ENCODE measurements at regions not wholly inside any gene's neighbourhood (a gene's known extent, or its start where the extent isn't known, plus 50 kb on each side); places are given as distances from the start of the nearest gene placed in this dataset.

DNA sequence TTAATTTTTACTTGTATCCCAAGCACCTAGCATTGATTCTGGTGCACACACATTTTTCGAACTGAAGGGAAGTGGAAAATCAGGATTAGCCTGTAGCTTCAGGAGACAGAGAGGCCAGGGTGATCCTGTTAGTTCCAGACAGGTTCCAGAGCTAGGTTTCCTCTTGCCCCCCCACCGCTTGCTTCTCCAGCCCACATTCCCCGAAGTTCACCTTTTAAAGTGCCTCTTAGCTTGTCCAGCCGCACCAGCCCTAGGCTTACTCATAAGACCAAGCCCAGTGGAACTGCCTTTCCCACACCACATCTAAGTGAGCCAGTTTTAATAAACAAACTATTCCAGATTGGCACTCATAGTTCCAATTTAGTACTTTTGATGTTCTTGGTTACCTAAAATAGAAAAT is 898.6 kb upstream of the KLHL29 start:
- no peak for DNase-seq (ENCODE audit: low spot score)

DNA sequence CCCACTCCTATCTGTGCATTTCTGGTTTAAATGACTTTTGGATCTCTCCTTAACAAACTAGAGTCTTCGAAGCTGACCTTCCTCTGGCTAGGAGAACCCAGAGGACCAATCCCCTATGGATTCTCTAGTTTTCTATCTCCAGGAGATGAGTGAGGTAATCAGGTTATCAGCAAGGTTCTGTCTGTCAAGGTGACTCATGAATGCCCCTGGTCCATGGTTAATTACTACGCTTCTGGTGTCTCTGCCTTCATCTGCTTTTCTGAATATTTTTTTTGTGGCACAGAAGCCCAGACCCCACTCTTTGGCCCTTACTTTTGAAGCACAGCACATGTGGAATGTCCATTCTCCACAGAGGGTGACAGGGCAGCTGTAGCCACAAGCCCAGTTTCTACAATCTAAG is 897.9 kb upstream of the KLHL29 start:
- DNase-seq (ENCODE audit: low spot score): no peak

DNA sequence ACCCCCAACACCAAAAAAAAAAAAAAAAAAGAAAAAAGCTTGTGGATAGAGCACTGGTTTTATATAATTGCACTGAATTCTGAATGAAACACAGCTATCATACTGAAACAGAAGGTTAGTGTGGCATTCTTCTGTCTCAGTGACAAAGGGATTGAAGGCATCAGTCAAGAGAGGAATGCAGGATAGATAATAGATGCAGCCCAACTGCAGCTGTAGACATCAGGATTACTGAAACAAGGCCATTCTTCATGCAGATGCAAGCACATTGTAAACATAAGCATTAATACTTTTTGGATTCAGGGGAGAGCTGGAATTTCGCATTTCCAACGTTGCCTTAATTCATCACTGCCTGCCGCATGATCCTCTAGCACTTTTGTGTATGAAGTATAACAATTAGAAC is 897.4 kb upstream of the KLHL29 start:
- DNase-seq (ENCODE audit: low spot score): no peak

DNA sequence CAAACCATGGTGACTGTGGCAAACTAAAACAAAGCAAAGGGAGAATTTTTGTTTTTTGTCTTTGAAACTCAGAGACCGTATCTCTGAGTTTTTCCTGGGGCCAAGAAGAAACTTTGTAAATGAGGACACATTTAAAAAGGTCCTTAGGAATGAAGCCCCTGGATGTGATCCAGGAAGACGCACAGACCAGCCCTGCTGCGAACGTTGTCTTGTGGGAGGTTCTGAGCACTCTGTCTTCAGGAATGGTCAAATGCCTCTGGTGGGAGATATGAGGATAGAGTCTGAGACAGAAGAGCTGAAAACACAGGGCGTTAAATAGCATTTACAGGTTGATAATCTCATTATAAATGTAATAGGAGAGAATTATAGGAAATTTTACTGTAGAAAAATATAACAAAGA is 893.5 kb upstream of the KLHL29 start:
- DNase-seq (ENCODE audit: low spot score): no peak

DNA sequence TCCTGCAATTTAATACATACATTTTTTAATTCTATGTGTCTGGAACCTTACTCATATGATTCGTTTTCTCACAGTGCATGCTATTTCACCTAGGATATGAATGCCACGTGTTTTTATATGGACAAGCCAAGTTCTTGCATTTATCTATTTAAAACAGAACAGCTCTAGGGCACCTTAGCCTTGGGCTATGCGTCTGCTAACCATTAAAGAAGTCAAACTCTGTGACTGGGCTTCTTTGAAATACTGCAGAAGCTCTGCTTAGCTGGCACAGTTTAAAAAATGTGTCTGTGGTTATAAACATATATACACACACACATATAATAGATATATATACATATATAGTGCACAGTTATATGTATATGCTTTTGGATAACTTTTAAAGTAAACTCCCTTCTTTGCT is 890.8 kb upstream of the KLHL29 start:
- no peak for DNase-seq (ENCODE audit: low spot score)

DNA sequence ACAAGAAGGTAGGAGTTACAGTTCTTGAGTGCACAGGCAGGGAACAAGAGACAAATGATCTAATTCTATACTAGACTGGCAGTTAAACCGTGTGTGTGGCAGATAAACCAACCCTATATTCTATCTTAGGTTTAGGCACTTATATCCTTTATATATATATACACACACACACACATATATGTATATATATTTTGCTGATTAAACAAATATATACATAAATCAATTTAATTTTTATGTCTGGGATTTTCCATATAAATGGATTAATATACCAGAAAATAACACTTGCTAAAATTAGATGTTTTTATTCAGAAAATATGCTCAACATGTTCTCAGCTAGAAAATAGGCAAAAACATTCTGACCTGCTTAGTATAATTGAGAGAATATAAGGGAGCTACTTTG is 887.9 kb upstream of the KLHL29 start:
- DNase-seq (ENCODE audit: low spot score): no peak

DNA sequence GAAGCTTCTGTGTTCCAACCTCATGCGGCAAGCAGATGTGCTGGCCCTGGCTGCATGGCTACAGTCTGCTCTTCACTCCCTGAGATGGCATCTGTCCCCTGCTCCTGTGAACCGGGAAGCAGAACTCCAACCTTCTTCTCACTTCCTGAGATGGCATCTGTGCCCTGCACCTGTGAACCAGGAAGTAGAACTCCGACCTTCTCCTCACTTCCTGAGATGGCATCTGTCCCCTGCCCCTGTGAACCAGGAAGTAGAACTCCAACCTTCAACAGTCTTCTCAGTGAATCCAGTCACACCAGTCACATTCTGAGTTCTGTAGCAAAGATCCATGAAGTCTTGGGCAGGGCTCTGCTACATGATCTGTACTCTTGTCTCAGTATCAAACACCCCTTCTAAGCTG is 887.2 kb upstream of the KLHL29 start:
- DNase-seq (ENCODE audit: low spot score): no peak

DNA sequence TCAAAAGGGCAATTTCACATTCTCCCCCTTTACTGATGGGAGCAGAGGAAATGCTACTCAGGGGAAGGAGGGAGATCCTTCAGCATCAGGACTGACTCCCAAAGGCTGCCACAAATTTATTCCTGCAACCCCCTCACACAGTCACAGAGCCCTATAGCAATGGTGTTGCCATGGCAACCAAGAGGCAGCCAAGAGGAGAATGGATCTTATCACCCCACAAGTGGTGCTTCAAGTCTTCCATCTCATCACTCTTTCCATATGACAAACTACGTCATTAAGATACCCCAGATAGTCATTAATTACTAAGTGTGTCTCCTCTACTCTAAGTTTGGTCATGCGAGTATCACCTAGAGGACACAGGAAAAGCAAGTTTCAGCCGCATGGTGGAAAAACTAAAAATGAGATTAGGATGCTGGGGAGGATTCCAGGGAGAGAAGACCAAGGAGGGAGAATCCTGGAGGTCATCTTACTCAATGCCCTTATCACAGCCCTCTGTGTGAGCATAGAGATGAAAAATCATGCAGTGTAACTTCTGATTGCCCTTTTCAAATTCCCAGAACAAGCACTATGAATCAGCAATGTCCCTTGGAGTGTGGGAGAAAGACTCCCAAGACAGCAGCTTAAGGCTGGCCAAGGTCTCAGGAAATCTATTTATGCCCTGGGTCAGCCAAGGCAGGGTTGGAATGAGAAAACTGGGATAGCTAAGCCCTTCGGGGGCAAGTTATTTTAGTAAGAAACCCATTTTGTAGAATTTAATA is 885.7 kb upstream of the KLHL29 start:
- DNase-seq (ENCODE audit: low spot score): no peak

DNA sequence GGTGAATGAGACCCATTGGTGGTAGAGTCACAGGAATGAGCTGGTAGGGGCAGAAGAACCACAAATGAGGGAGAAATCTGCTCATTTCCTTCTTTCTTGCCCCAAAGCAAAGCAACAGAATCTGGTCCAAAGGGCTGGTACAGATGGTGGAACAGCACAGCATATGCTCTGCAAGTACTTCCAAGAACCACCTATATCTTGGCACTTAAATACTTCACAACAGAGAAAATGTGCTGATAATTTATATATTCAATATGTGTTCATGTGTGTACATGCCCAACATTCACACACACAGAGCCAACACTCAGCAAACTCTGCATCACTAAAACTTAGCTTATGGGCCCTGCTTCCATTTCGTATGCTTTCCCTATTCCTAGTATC is 884.4 kb upstream of the KLHL29 start:
- no peak for DNase-seq (ENCODE audit: low spot score)

DNA sequence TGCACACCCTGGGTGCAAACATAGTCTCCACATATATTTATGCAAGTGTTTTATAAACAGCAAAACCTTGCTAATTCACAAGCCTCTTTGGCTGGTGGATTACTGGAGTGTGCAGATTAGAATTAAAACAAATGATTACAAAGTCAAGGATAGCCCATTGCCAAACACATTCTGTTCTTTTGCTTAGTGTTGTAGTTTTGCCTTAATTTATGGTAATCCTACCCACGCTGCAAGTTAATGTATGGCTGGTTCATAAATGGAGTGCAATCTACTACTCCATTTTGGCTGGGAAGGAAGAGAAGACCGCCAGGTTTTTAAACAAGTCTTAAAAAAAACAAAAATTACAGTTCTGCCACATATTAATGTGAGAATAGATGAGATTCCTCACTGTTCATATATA is 883.1 kb upstream of the KLHL29 start:
- no peak for DNase-seq (ENCODE audit: low spot score)

DNA sequence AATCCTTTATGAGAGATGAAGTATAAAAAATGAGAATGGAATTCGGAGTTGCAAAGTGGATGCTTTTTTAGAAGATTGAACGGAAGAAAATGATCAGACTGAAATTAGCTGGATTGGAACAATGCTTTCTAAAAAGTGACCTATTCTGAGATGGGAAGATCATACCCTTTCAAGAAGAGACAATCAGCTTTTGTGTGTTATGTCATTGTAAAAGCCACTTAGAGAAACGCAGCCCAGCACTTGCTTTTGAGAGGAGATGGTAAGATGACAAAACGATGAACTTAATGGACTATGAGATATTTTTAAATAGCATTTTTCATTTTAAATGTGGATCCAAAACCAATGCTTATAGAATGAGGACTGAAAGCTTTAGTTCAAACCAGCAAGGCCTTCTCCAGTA is 871.4 kb upstream of the KLHL29 start:
- DNase-seq (ENCODE audit: low spot score): no peak

DNA sequence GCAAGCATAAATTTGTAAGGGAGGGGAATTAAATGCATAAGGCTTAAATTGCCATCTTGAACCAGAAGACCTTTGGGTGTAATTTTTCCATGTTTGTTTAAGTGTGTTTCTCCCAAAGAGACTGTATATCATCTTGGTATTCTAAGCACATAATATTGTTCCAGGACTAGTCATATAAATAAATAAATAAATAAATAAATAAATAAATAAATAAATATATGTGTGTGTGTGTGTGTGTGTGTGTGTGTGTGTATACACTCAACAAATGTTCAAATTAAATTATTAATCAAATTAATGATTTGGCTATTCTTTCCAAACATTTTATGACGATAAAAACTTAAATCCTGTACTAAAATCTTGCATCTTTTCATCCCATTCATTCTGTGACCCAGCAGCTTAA is 867.8 kb upstream of the KLHL29 start:
- no peak for DNase-seq (ENCODE audit: low spot score)

DNA sequence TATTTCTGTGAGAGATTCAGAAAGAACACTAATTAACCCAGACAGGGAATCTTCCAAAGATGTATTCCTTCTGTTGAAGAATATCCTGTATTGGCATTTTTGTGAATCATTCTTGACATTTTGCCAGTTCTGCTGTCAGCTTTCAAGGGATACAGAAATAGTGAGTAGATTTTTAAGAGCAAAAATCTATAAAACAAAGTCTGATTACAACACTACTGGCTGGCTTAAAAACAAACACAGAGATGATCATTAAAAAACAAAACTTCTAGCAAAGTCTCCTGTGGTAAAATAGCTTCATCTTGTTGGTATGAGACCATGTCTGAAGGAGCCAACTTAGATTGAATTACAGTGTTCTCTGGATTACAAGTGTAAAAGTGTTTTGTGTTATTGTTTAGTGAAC is 866.3 kb upstream of the KLHL29 start:
- DNase-seq (ENCODE audit: low spot score): no peak

DNA sequence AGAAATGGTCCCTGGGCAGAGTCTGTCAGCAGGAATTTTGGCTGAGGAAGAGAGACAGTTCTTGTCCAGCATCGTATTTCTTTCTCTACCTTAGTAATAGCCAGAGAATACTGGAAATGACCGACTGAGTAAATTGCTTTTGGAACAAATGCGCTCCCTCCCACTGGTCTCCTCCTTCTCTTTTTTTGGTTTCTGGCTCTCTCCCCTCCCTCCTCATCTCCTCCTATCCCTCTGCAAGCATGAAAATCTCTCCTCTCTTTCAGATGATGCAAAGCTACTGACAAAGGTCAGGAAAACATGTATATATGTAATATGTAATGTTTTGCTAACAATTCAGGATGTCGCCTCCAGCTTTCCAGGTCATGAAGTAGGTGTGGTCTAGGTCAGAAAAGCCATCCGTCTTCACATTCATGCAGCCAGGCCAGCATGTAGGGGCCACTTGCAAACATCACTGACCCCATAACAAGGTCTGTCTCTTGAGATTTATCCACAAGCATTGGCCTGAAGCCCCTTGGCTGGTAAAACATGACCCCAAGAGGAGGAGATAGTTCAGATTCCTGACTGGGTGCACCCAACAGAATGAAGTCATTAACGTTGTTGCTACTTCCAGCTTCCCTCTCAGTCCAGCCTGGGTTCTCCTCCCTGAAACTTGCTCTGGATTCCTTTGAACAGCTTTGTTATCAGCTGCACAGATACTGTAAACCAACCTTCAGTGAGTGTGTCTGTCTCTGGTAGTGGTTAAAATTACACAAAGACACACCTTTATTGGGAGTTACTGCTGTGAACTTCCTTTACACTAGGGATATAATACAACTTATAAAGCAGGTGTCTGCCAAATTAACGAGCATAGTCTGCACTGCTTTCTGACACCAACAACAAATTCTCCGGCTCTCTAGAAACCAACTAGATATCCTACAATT is 864.4 kb upstream of the KLHL29 start:
- no peak for DNase-seq (ENCODE audit: low spot score)

DNA sequence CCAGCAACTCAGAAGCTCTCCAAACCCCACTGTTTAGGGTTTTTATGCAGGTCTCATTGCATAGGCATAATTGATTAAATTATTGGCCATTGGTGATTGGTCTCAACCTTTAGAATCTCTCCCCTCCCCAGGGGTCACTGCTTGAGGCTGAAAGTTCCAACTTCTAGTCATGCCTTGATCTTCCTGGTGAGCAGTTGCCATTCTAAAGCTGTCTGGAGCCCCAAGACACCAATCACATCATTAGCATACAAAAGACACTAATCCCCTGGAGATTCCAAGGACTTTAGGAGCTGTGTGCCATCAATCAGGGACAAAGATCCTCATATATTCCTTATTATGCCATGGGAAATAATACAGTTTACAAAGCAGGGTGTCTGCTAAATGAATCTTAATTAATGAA is 863.4 kb upstream of the KLHL29 start:
- DNase-seq (ENCODE audit: low spot score): no peak

DNA sequence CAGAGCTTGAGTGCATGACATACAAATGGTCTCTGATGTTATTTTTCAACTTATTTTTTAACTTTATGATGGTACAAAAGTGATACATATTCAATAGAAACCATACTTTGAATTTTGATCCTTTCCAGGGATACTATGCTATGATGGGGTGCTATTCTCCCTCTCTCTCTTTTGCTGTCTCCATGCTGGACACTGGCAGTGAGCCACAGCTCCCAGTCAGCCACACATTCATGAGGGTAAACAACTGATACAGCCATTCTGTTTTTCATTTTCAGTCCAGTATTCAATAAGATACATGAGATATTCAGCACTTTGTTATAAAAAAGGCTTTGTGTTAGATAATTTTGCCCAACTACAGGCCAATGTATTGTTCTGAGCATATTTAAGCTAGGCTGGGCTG is 859.3 kb upstream of the KLHL29 start:
- no peak for DNase-seq (ENCODE audit: low spot score)

DNA sequence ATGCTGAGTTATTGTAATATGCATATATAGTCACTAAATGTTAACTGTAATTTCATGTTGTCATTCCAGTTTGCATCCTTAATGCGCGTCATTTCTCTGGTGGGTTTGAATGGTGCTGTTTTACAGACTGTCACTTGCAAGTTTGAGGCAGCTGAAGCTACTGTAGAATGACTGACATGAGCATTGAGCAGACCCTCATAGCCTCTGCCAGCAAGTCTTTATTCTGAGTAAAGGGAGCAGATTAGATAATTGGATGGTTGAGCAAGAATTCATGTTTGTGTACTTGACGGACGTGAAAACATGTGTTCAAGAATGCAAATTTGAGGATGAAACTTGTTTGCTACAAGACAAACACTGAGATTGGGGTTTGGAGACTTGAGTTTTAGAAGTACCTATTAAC is 854.8 kb upstream of the KLHL29 start:
- no peak for DNase-seq (ENCODE audit: low spot score)

DNA sequence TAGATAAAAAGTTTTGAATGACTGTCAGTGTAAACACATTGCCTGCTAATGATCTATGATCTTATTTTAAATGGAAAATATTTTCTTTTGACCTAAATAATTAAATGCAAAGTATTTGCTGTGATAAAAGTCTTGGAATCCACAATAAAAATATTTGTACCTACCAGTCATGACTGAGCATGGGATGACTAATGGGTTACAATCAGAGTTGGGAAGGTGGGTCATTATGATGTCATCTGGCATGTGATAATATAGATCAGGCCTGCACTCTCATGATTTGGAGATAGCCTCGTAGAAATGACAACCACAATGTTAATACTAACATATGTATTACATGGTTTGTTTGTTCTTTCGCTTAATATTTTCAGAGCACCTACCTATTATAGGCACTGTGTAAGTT is 848.8 kb upstream of the KLHL29 start:
- no peak for DNase-seq (ENCODE audit: low spot score)

DNA sequence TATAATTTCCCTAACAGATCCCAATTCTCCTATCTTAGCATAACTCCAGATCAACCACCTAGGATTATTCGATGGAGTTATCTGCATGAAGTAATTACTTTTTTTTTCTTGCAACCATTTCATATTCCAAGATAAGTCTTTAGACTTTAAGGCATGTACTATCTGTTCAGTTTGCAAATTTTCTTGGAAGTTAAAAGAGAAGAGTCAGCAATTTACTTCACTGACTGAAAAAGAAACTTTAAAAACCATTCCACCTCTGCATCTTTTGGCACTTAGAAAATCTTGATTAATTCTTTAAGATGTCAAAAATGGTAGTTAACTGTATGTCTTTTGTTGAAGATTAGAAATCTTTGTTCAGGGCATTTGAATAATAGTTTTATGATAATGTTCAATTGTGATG is 830.5 kb upstream of the KLHL29 start:
- DNase-seq (ENCODE audit: low spot score): no peak

DNA sequence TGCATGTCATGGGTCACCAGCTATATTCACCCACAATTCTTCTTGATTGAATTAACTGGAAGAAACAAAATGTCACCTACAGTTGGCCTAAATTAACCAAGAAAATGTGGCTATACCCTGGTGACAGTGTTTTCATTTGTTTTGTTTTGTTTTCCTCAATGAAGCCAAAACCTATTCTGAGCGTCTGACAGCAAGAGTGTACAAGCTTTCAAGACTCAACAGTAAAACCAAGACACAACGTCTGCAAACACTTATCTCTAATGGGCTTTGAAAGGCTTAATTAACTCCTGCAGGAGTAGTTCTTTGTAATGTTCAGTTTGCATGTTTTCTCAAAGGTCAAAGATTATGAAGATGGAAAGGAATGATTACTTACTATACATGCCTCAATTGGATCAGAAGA is 827.6 kb upstream of the KLHL29 start:
- no peak for DNase-seq (ENCODE audit: low spot score)

DNA sequence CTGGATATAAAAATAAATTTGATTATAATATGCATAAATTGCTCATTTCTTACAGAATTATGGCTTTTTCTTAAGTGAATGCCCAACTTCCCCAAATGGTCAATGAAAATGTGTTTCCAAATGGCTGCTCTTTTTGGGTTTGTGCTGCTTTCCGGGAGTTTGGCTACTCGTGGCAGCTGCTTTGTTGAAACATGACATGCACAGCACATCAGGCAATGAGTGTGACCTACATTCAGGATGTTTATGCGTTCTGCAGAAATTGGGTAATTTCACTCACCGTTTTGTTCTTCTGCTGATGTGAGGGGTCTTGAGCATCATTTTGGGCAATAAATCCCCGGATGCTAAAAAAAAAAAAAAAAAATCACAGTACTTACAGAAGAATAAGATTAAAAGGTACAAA is 825.0 kb upstream of the KLHL29 start:
- no peak for DNase-seq (ENCODE audit: low spot score)

DNA sequence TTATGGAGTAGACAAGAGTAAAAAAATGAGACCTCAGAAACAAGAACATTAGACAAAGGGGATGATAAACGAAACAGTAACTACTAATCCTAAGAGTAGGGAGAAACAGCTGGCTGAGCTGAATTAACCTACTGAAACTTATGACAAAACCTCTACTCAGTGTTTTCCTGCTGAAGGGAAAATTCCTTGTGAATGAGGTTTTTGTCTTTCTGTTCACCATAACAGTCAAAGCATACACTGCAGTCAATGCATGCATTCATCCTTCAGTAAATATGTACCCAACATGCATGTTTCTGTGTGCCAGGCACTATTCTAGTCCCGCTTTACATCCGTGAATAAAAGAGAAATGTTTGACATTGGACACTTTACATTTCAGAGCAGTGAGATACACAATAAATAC is 805.6 kb upstream of the KLHL29 start:
- no peak for DNase-seq (ENCODE audit: low spot score)

DNA sequence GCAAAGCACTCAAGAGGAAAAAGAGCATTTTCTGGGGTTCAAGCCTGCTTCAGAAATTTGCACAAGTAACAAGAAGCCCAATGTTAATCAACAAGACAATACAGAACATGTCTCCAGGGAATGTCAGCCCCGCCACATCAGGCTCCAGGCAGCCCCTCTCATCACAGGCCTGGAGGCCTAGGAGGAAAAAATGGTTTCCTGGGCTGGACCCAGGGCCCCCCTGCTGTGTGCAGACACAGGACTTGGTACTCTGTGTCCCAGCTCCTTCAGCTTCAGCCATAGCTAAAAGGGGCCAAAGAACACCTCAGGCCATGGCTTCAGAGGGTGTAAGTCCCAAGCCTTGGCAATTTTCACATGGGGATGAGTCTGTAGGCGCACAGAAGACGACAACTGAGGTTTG is 802.9 kb upstream of the KLHL29 start:
- no peak for DNase-seq (ENCODE audit: low spot score)

DNA sequence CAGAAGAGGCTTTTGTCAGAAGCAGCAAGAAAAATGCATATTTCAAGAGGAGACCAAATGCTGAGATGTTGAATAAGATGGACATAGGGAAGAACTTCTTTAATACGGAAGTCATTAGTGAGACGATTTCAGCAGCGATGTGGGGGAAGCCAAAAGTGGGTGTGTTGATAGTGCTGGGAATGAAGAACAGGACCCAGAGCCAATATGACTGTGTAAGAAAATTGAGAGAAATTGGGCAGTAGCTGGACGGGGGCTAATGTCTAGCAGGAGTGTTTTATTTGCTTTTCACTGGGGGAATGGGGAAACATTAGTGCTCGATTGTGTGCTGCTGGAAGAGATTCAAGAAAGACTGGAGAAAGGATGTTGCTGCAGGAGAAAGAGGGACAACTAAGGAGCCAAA is 788.7 kb upstream of the KLHL29 start:
- DNase-seq (ENCODE audit: low spot score): no peak

Data from germinal center (tissue), 1 donor.